ENCODE measurements at regions not wholly inside any gene's neighbourhood (a gene's known extent, or its start where the extent isn't known, plus 50 kb on each side); places are given as distances from the start of the nearest gene placed in this dataset.
"Not testable (repeated sequence)": the region's sequence is repeated elsewhere in the genome, so short reads cannot be mapped to it uniquely, and the experiment has no call there.

DNA sequence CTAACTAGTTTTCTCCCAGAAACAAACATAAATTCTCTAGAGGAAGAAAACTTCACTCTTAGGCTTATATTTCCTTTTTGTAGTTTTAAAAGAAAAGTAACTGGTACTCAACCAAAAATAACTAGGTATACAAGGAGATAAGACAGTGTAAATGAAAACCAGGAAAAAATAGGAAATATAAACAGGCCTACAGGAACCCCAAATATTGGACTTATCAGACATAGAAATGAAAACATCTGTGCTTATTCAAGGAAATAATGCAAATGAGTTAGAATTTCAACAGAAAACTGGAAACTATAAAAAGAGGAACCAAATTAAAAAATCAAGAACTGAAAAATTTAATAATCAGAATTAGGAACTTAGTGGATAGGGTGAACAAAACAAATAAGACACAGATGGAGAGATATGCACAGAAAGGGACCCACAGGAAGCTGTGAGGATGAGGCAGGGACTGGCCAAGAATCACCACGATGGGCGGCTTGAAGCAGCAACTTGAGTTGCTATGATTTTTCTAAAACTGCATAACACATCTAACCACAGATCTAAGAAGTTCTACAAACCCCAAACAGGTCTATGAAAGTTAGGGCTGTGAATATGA, 67.5 kb upstream of the ACTRT2 start:
- DNase-seq = no peak

DNA sequence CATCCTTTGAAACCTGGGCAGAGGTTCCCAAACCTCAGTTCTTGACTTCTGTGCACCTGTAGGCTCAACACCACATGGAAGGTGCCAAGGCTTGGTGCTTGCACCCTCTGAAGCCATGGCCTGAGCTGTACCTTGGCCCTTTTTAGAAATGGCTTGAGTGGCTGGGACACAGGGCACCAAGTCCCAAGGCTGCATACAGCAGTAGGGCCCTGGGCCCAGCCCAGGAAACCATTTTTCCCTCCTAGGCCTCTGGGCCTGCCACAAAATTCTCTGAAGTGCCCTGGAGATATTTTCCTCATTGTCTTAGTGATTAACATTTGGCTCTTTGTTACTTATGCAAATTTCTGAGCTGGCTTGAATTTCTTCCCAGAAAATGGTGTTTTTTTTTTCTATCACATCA, 65.6 kb upstream of the ACTRT2 start:
- DNase-seq = no peak

DNA sequence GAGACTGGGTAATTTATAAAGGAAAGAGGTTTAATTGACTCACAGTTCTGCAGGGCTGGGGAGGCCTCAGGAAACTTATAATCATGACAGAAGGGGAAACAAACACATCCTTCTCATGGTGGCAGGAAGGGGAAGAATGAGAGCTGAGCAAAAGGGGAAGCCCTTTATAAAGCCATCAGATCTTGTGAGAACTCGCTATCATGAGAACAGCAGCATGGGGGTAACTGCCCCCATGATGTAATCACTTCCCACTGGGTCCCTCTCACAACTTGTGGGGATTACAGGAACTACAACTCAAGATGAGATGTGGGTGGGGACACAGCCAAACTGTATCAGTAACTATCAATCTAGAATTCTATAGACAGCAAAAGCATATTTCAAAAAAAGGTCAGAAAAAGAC, 64.7 kb upstream of the ACTRT2 start:
- DNase-seq = no peak

DNA sequence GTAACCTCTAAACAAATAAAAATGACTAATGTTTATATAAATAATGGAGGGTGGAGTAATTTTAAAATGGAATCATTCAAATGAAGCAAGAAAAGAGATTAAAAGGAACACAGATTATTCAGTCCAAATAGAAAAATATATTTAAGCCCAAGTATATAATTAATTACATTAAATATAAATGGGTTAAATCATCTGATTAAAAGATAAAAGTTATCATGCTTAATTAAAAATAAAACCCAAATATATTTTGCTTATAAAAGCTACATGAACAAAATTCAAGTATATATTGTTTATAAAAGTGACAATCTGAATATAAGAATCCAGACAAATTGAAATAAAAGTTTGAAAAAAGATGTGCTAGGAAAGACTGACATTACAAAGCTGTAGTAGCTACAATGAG, 63.9 kb upstream of the ACTRT2 start:
- no peak for DNase-seq

DNA sequence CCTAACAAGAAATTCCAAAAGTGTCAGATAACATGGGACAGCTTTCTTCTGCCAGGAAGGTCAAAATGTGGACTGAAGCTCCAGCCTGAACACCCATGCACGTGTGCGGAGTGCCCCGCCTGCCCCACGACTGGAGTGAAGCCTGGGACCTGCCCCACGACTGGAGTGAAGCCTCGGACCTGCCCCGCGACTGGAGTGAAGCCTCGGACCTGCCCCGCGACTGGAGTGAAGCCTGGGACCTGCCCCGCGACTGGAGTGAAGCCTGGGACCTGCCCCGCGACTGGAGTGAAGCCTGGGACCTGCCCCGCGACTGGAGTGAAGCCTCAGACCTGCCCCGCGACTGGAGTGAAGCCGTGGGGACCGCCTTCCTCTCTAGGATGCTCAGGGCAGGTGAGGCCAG, 61.4 kb upstream of the ACTRT2 start:
- not testable (repeated sequence) for DNase-seq

GRCh38 chr1:2961081-2961480, 60.2 kb upstream of the ACTRT2 start:
- no peak for DNase-seq

GRCh38 chr1:2961661-2962060, 59.6 kb upstream of the ACTRT2 start:
- DNase-seq = no peak

DNA sequence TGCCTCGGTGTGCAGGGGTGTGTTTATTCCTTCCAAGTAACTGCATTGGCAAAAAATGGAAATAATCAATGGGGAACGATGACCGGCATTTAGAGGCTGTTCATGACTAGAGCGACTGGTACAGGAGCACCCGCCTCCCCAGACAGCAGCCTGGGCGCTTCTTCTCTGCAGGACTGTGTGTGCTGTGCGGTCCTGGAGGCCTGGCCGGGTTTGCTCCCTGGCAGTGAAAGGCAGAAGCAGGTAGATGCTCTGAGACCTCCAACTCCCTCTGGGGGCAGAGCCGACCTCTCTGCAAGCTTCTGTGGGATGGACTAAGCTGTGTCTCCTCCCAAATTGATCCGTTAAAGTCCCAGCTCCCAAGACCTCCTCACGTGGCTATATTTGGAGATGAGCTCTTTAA, 59.2 kb upstream of the ACTRT2 start:
- DNase-seq = no peak

- DNase-seq = no peak
Observed at GRCh38 chr1:2962541-2962940, 58.7 kb upstream of the ACTRT2 start.

GRCh38 chr1:2962946-2963345, 58.3 kb upstream of the ACTRT2 start:
- DNase-seq = no peak

- no peak for DNase-seq
Observed at GRCh38 chr1:2965676-2966075, 55.6 kb upstream of the ACTRT2 start.

DNA sequence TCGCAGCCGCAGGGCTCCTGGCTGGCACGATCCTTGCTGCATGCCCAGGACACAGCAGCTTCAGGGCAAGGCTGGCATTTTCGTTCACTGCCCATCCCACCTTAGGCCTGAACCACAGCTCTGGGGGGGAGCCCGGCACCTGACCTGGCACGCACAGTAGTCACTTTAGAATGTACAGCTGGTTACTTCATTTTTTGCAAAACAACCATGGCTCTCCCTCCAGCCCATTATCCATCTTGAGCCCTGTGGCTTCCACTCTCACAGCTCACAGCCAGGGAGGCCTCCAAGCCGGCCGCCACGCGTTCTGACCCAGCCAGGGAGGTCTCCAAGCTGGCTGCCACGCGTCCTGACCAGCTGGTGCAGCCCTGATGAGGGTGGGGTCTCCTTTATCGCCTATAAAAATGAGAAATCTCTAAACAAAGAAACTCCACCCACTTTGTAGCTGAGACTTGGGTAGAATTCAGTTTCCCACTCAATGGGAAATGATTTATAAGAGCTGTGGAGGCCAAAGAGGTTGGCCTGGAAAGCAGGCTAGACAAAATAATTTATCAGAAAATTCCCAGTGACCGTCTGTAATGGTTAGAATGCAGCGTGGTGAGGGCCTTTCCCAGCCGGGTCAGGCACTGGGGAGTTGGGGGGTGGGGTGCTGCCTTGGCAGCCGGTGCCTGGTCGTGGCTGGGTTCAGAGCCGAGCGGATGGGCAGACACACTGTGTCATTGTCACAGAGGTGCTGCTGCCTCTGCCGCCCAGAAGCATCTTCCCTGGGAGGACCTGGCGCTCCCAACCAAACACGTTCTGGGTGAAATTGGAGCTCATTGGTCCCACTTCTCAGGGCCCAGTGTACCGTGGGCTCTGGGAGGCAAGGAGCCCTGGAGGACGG, 54.6 kb upstream of the ACTRT2 start:
- no peak for DNase-seq

GRCh38 chr1:2967329-2967725, 53.9 kb upstream of the ACTRT2 start:
- no peak for DNase-seq

- DNase-seq = no peak
Observed at GRCh38 chr1:2967881-2968280, 53.4 kb upstream of the ACTRT2 start.

- DNase-seq = no peak
Observed at GRCh38 chr1:2968471-2968881, 52.8 kb upstream of the ACTRT2 start.

- DNase-seq = no peak
Observed at GRCh38 chr1:2969011-2969844, 52.0 kb upstream of the ACTRT2 start.

DNA sequence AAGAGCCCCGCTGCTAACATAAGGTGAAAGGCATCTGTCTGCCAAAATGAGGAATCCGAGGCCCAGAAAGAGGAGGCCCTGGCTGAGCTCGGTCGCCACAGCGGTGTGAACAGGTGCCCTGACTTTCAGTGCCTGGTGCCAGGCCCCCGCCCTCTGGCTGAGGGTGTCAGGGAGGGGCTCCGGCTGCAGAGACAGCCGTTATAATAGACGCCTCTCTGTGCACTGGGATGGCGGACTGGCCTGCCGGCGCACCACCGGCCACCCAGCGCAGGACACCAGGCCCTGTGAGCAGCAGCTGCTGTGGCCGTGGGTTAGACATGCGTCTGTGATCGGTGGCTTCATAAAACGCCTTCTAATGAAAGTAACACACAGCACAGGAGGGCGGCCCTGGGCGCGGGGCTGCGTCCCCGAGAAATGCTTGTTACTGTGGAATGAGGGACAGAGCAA, 51.4 kb upstream of the ACTRT2 start:
- DNase-seq = no peak

DNA sequence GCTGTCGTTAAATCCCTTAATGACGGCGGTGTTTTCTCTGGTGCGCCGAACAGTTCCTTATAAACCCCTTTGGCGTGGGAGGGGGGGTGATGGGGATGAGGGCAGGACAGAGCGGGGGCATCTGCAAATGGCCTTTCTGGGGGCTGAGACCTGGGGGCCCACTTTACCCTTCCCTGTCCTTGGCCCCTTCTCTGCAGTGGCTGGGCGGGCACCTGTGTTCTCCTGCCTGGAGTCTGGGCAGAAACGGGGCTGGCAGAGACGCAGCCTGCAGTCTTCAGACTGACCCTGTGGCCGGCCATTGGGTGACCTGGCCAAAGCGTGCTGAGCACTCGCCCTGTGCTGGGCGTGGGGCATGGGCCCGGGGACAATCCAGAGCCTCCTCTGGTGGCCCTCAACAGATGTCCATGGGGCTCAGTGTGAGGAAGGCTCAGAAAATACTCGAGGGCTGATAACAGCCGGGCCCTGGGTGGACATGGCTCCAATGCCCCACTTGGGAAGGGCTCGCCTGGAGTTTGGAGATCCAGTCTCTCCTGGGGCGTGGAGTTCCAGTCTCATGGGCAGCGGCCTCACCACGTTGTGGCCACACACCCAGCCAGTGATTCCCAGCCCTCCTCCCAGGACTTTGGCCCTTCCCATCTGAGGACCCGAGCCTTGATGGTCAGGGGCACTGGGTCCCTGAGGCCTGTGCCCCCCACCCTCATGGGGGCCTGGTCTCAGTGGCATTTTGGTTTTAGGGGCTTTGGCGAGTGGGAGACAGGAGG, 50.8 kb upstream of the ACTRT2 start:
- no peak for DNase-seq

- DNase-seq = no peak
Observed at GRCh38 chr1:2971101-2971501, 50.2 kb upstream of the ACTRT2 start.

All from stimulated activated CD4-positive, alpha-beta T cell treated with anti-CD3 and anti-CD28 coated beads, Interleukin-15, amount 100 ng/mL, for 24 hours (primary cell).